H9 (cell line): ENCODE measurements at regions not wholly inside any gene's neighbourhood (a gene's known extent, or its start where the extent isn't known, plus 50 kb on each side); places are given as distances from the start of the nearest gene placed in this dataset.

Experiments used
- DNase-seq: peaks from one replicate; pipeline ENCODE4 v3.0.0-alpha.2; 2017
- H2AFZ ChIP-seq: one replicate; pipeline ENCODE4 v1.6.1; 2013; ENCODE audit warnings: mild to moderate bottlenecking, low read length, control low read depth, moderate library complexity
- H2AK5ac ChIP-seq: 2 replicates; pipeline ENCODE4 v1.6.1; 2013; ENCODE audit warnings: low read length, control low read depth, mixed read lengths; ENCODE audit not compliant: insufficient read length
- H2BK120ac ChIP-seq: one replicate; pipeline ENCODE4 v1.6.1; 2013; ENCODE audit warnings: low read depth, mild to moderate bottlenecking, low read length, control low read depth, inconsistent platforms; ENCODE audit not compliant: poor library complexity, severe bottlenecking
- H2BK12ac ChIP-seq: 2 replicates; pipeline ENCODE4 v1.6.1; 2013; ENCODE audit warnings: low read length, control low read depth, mixed read lengths, low read depth; ENCODE audit not compliant: insufficient read length
- H2BK15ac ChIP-seq: 2 replicates; pipeline ENCODE4 v1.6.1; 2013; ENCODE audit warnings: low read depth, low read length, control low read depth
- H2BK20ac ChIP-seq: one replicate; pipeline ENCODE4 v1.6.1; 2013; ENCODE audit warnings: low read depth, mild to moderate bottlenecking, low read length, control low read depth, inconsistent platforms; ENCODE audit not compliant: poor library complexity, severe bottlenecking
- H2BK5ac ChIP-seq: 2 replicates; pipeline ENCODE4 v1.6.1; 2013; ENCODE audit warnings: low read length, control low read depth, mixed read lengths; ENCODE audit not compliant: insufficient read length
- H3K14ac ChIP-seq: 2 replicates; pipeline ENCODE4 v1.6.1; 2013; ENCODE audit warnings: low read length, control low read depth; ENCODE audit not compliant: insufficient read depth
- H3K18ac ChIP-seq: 2 replicates; pipeline ENCODE4 v1.6.1; 2013; ENCODE audit warnings: low read depth, mild to moderate bottlenecking, mixed read lengths, low read length, control low read depth; ENCODE audit not compliant: insufficient read length
- H3K23ac ChIP-seq: 2 replicates; pipeline ENCODE4 v1.6.1; 2013; ENCODE audit warnings: low read length, control low read depth, mixed read lengths, low read depth; ENCODE audit not compliant: insufficient read length
- H3K23me2 ChIP-seq: 2 replicates; pipeline ENCODE4 v1.6.1; 2013; ENCODE audit warnings: low read depth, mild to moderate bottlenecking, mixed read lengths, low read length, control low read depth; ENCODE audit not compliant: insufficient read length, poor library complexity, severe bottlenecking
- H3K27ac ChIP-seq: 2 replicates; pipeline ENCODE4 v1.5.1; 2013; ENCODE audit warnings: low read length, control low read depth, mixed read lengths, low read depth; ENCODE audit not compliant: insufficient read length
- H3K27me3 ChIP-seq: 2 replicates; pipeline ENCODE4 v1.6.1; 2013; ENCODE audit warnings: low read length, control low read depth, inconsistent platforms; ENCODE audit not compliant: insufficient read depth
- H3K4ac ChIP-seq: 2 replicates; pipeline ENCODE4 v1.6.1; 2013; ENCODE audit warnings: low read depth, mild to moderate bottlenecking, control low read depth, inconsistent platforms, low read length, moderate library complexity
- H3K4me1 ChIP-seq: 2 replicates; pipeline ENCODE4 v1.6.1; 2013; ENCODE audit warnings: low read length, control low read depth, inconsistent platforms; ENCODE audit not compliant: insufficient read depth
- H3K4me2 ChIP-seq: 2 replicates; pipeline ENCODE4 v1.6.1; 2013; ENCODE audit warnings: low read length, control low read depth, mixed read lengths; ENCODE audit not compliant: insufficient read length, insufficient read depth
- H3K56ac ChIP-seq: 2 replicates; pipeline ENCODE4 v1.6.1; 2013; ENCODE audit warnings: low read depth, mild to moderate bottlenecking, mixed read lengths, low read length, control low read depth; ENCODE audit not compliant: insufficient read length
- H3K79me1 ChIP-seq: 2 replicates; pipeline ENCODE4 v1.6.1; 2013; ENCODE audit warnings: low read depth, mild to moderate bottlenecking, moderate library complexity, low read length, control low read depth, inconsistent platforms; ENCODE audit not compliant: insufficient read depth, poor library complexity, severe bottlenecking
- H3K79me2 ChIP-seq: 2 replicates; pipeline ENCODE4 v1.6.1; 2013; ENCODE audit warnings: low read length, control low read depth, inconsistent platforms; ENCODE audit not compliant: insufficient read depth
- H3K9ac ChIP-seq: 2 replicates; pipeline ENCODE4 v1.6.1; 2013; ENCODE audit warnings: low read length, control low read depth, mixed read lengths; ENCODE audit not compliant: insufficient read length; ENCODE audit errors: extremely low read depth
- H3K9me3 ChIP-seq: one replicate; pipeline ENCODE4 v1.6.1; 2013; ENCODE audit warnings: low read depth, low read length, inconsistent platforms; ENCODE audit not compliant: control insufficient read depth
- H3T11ph ChIP-seq: one replicate; pipeline ENCODE4 v1.6.1; 2013; ENCODE audit warnings: mild to moderate bottlenecking, low read length, control low read depth, inconsistent platforms
- H4K20me1 ChIP-seq: one replicate; pipeline ENCODE4 v1.6.1; 2013; ENCODE audit not compliant: control insufficient read depth, insufficient read length, insufficient read depth
- H4K5ac ChIP-seq: 2 replicates; pipeline ENCODE4 v1.6.1; 2013; ENCODE audit warnings: low read depth, mild to moderate bottlenecking, mixed read lengths, low read length, control low read depth; ENCODE audit not compliant: insufficient read length
- H4K8ac ChIP-seq: replicated peaks from 2 replicates; pipeline ENCODE4 v1.6.1; 2013; ENCODE audit warnings: low read length, control low read depth, mixed read lengths, low read depth; ENCODE audit not compliant: insufficient read length
- H4K91ac ChIP-seq: 2 replicates; pipeline ENCODE4 v1.6.1; 2013; ENCODE audit warnings: low read depth, mild to moderate bottlenecking, moderate library complexity, mixed read lengths, low read length, control low read depth; ENCODE audit not compliant: insufficient read length
- H3K27ac Mint-ChIP-seq, 3 experiments: 2 replicates in 2 of 3; 3 replicates in 1 of 3; pipeline ENCODE4 v1.8.0; 2020 to 2021; ENCODE audit warnings: mixed read lengths in 3 of 3, mild to moderate bottlenecking in 1 of 3, moderate library complexity in 1 of 3
- H3K27me3 Mint-ChIP-seq: 2 replicates; pipeline ENCODE4 v1.8.0; 2021; ENCODE audit warnings: low read depth, mild to moderate bottlenecking, moderate library complexity, mixed read lengths
- H3K36me3 Mint-ChIP-seq, 3 experiments: 2 replicates in 2 of 3; 3 replicates in 1 of 3; pipeline ENCODE4 v1.8.0; 2020 to 2021; ENCODE audit warnings: low read depth in 3 of 3, mixed read lengths in 3 of 3; ENCODE audit not compliant: insufficient read depth in 1 of 3
- H3K4me1 Mint-ChIP-seq, 2 experiments: 2 replicates each; pipeline ENCODE4 v1.8.0; 2020; ENCODE audit warnings: mixed read lengths in 2 of 2
- H3K4me3 Mint-ChIP-seq, 2 experiments: 2 replicates in 1 of 2; 3 replicates in 1 of 2; pipeline ENCODE4 v1.8.0; 2020 to 2021; ENCODE audit warnings: mild to moderate bottlenecking in 2 of 2, mixed read lengths in 2 of 2, moderate library complexity in 1 of 2
- H3K9me3 Mint-ChIP-seq, 2 experiments: 2 replicates in 1 of 2; 3 replicates in 1 of 2; pipeline ENCODE4 v1.8.0; 2020; ENCODE audit warnings: mild to moderate bottlenecking in 2 of 2, mixed read lengths in 2 of 2, moderate library complexity in 1 of 2
- WGBS: extraction: QIAGEN DNeasy Blood & Tissue Kit; methylation state at CpG from one replicate; pipeline ENCODE4 v1.1.7; 2013; ENCODE audit warnings: missing lambda C conversion rate, low lambda C conversion rate, mixed read lengths; ENCODE audit not compliant: insufficient read length; ENCODE audit errors: extremely low coverage; 5-methylcytosine and 5-hydroxymethylcytosine counted together
- TF ChIP-seq, protein P1 (sequence below): fragments of 200-600 bp; sonication (generic); conservative IDR thresholded peaks from 3 replicates; pipeline ENCODE4 v1.8.0; 2021; ENCODE audit warnings: antibody characterized with exemption, mild to moderate bottlenecking

DNA sequence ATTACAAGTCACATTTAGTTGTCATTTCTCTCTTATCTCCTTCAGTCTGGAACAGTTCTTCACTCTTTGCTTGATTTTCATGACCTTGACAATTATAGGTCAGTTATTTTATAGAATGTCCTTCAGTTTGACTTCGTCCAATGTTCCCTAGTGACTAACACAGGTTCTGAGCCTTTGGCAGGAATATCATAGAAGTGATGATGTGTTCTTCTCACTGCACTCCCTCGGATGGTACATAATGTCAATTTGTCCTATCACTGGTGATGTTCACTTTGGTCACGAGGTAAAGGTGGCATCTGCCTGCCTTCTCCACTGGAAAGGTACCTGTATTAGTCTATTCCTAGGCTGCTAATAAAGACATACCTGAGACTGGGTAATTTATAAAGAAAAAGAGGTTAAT, 126.0 kb upstream of the PTPN3 start:
- H3K23me2 ChIP-seq: no peaks in the 10 kb centered on the region
- H2AFZ ChIP-seq: no peak overlapping the region
- H3K79me2 ChIP-seq: no peaks in the 10 kb centered on the region
- H3K27me3 Mint-ChIP-seq: peaks cover 7% of the 10 kb centered on the region
- H3K4me3 Mint-ChIP-seq: no peak overlapping the region
- no peak overlapping the region for H3K56ac ChIP-seq
- no peak overlapping the region for H3K18ac ChIP-seq
- no peaks in the 10 kb centered on the region for H3K27me3 ChIP-seq
- H3K27ac ChIP-seq: no peak overlapping the region
- TF ChIP-seq, protein P1, sequence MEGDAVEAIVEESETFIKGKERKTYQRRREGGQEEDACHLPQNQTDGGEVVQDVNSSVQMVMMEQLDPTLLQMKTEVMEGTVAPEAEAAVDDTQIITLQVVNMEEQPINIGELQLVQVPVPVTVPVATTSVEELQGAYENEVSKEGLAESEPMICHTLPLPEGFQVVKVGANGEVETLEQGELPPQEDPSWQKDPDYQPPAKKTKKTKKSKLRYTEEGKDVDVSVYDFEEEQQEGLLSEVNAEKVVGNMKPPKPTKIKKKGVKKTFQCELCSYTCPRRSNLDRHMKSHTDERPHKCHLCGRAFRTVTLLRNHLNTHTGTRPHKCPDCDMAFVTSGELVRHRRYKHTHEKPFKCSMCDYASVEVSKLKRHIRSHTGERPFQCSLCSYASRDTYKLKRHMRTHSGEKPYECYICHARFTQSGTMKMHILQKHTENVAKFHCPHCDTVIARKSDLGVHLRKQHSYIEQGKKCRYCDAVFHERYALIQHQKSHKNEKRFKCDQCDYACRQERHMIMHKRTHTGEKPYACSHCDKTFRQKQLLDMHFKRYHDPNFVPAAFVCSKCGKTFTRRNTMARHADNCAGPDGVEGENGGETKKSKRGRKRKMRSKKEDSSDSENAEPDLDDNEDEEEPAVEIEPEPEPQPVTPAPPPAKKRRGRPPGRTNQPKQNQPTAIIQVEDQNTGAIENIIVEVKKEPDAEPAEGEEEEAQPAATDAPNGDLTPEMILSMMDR: no peak
- no peak for DNase-seq
- H3K14ac ChIP-seq: no peak overlapping the region
- H2BK20ac ChIP-seq: no peak overlapping the region
- no peaks in the 10 kb centered on the region for H4K20me1 ChIP-seq
- H4K91ac ChIP-seq: no peak overlapping the region
- no CpG with 5 or more reads among the region's 3 CpGs for WGBS
- H3K79me1 ChIP-seq: no peaks in the 10 kb centered on the region
- H3K36me3 Mint-ChIP-seq: no peaks in the 10 kb centered on the region
- peaks cover 2 to 3% of the 10 kb centered on the region in 2 experiments; a peak in 3 of 5 replicates for H3K9me3 Mint-ChIP-seq
- no peaks in the 10 kb centered on the region for H3K9me3 ChIP-seq
- H3T11ph ChIP-seq: no peak overlapping the region
- H2AK5ac ChIP-seq: no peak overlapping the region
- no peak overlapping the region for H2BK120ac ChIP-seq
- no peak overlapping the region for H3K4ac ChIP-seq
- no peak overlapping the region for H2BK15ac ChIP-seq
- no peak overlapping the region for H2BK5ac ChIP-seq
- no peaks in the 10 kb centered on the region for H3K4me1 Mint-ChIP-seq
- H3K9ac ChIP-seq: no peak overlapping the region
- H4K8ac ChIP-seq: no peak overlapping the region
- H3K4me1 ChIP-seq: no peaks in the 10 kb centered on the region
- no peak overlapping the region for H3K27ac Mint-ChIP-seq
- no peak overlapping the region for H3K4me2 ChIP-seq
- no peak overlapping the region for H3K23ac ChIP-seq
- H4K5ac ChIP-seq: no peak overlapping the region
- no peak overlapping the region for H2BK12ac ChIP-seq
